GM18499 (cell line): ENCODE measurements at regions not wholly inside any gene's neighbourhood (a gene's known extent, or its start where the extent isn't known, plus 50 kb on each side); places are given as distances from the start of the nearest gene placed in this dataset.
"Not testable (repeated sequence)": the region's sequence is repeated elsewhere in the genome, so short reads cannot be mapped to it uniquely, and the experiment has no call there.

ENCODE experiments used
- ATAC-seq: cut with Tn5 transposase; IDR thresholded peaks from one replicate; pipeline ENCODE4 v1.9.1; 2021; ENCODE audit warnings: moderate number of reproducible peaks; ENCODE audit not compliant: insufficient read depth, unreplicated experiment

DNA sequence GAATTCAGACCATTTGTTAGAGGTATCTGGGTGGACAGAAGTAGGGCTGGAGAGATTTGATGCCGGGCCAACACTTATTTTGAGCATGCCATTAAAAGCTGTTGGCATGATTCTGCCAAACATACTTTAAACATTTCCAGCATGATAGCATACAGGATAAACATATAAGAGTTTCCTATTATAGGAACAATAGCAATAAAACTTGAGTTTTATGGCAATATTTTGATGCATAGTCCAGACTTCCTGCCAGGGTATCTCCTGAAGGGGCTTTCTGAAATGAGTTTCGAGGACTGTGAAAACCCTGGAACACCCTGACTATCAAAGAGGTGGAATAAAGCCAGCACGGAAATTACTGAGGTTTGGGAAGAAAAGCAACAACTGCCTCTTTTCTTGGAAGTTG lies 1398.0 kb upstream of the NXPH2 start:
- no peak for ATAC-seq

DNA sequence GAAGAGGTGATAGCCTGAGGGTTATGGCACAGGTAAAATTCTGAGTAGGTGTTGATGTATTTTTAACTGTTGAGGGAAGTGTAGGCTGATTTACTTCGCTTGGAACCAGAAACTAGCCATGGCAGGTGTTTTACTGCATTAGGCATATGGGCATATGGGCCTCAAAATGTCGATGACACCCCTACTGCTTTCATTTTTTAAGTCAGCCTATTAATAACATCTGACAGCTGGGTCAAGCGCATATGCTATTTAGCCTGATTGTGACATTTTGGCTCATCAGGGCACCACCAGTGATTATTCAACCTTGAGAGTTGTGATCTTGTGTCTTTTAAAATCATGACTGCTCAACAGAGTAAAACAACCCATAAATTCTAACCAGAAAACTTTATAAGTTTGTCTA lies 1396.9 kb upstream of the NXPH2 start:
- no peak for ATAC-seq

DNA sequence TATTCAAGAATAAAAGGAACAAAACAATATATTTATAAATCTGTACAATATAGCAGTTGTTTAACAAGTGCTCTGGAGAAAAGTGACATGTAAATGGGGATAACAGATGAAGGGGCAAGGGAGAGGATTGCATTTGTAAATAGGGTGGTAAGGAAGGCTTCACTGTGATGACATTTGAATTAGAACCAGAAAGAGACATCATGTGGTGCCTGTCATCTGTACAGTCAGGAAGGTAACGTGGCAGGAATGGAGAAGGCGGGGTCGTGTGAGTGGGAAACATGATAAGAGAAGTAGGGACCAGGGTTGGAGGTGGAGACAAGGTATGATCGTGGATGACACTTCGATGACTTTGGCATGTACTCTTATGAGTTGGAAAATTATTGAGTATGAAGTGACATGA lies 1393.6 kb upstream of the NXPH2 start:
- ATAC-seq, result no peak

DNA sequence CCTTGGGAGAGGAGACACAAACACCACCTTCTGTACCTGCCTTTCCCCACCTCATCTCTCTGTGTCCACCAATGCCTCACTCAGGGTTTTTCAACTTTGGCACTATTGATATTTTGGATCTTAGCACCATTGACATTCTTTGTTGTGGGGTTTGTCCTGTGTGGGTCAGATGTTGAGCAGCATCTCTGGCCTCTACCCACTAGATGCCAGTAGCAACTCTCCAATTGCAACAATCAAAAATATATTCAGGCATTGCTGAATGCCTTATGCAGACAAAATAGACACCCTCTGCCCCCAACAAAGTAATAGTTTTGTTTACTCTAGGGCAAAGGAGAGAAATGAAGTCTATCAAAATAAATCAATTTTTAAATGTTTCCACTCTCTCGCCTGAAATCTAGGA lies 1384.3 kb upstream of the NXPH2 start:
- ATAC-seq, result no peak

DNA sequence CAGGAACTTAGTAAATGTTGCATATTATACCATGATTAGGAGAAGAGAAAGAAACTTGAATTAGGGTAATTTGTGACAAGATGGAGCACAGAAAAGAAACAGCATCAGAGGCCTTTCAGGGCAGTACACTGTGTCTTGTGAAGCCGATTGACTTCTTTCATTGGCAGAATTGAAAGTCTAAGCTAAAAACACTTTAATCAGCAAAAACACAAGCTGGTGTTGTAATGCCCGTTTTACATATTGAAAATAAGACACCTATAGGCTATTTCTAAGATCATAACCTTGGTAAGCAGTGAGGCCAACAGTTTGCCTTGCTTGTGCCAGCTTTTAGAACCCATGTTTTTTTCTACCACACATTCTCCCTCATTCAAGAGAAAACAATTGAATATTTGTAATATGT lies 1378.1 kb upstream of the NXPH2 start:
- ATAC-seq, result no peak

DNA sequence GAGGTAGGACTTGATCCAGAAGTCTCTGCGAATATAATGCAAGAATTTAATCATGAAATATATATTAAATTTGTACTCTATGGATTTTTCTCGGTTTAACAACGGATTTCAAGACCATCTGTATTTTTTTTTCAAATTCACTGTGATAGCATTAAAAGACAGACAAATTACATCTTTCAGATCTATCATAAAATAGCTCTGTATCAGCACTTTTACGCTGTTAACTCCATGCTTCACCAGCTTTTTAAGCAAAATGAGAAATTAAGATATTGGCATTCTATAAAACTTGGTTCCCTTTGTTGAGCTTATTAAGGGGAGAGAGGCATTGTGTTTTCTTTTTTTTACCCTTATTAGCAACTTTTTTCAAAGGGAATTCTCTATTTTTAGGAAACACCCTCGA lies 1377.6 kb upstream of the NXPH2 start:
- no peak for ATAC-seq

DNA sequence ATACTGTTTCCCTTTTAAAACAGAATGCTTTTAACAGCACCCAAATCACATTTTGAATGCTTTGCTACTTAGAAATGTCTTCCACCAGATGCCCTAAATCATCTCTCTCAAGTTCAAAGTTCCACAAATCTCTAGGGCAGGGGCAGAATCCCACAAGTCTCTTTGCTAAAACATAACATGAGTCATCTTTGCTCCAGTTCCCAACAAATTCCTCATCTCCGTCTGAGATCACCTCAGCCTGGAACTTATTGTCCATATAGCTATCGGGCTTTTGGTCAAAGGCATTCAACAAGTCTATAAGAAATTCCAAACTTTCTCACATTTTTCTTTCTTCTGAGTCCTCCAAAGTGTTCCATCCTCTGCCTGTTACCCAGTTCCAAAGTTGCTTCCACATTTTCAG lies 1374.5 kb upstream of the NXPH2 start:
- ATAC-seq, result no peak

DNA sequence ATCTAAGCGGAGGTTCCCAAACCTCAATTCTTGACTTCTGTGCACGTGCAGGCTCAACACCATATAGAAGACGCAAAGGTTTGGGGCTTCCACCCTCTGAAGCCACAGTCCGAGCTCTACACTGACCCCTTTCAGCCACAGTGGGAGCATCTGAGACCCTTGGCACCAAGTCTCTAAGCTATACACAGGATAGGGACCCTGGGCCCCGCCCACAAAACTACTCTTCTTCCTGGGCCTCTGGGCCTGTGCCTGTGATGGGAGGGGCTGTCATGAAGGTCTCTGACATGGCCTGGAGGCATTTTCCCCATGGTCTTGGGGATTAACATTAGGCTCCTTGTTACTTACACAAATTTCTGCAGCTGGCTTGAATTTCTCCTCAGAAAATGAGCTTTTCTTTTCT lies 1374.1 kb upstream of the NXPH2 start:
- ATAC-seq, result no peak

DNA sequence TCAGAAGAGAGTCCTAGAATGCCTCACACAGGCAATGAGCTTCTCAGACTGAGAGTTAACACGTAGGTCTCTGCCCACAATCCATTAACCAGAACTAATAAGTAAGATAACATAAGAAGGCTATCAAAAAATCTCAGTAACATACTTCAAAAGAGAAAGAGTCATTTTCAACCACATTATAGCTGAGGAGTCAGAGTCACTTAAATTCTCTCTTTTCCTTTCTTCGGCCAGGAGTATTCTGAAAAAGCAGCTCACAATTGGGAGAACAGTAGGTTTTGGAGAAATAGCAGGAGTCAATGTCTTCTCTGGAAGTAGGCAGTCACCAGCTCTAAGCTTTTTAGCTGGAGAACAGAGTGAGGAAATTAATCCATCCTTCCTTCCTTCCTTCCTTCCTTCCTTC lies 1364.4 kb upstream of the NXPH2 start:
- ATAC-seq, result no peak

DNA sequence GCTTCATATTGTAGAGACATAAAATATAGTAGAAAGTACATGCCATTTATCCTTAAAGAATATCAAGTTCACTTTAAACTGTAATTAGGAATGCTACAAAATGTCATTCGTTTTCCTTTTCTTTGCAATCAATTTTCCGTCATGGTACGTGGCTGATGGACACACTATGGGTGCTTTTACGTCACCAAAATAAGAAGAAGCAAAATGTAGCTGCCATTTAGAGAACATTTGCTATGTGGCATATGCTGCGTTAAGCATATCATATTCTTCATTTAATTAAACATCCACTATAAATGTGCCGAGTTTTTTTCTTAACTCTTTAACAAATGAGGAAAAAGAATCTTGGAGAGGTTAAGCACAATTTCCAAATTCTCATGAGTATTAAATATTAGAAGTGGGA lies 1358.5 kb upstream of the NXPH2 start:
- ATAC-seq, result no peak

DNA sequence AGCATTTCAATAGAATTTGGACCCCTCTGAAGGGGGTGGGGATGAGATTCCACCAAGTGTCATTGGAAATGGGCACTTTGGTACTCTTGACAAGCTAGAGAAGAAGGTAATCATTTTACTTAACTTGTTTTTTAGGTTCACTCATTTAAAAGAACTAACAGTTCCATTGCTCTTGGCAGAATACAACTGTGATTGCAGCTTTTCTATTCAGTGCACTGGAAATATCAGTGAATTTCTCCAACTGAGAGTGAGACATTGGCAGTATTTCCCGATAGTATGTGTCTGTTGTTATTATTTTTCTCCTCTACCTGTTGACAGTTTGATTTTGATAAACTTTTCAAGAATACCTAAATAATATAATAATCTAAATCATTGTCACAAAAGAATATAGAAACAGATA lies 1356.7 kb upstream of the NXPH2 start:
- no peak for ATAC-seq

DNA sequence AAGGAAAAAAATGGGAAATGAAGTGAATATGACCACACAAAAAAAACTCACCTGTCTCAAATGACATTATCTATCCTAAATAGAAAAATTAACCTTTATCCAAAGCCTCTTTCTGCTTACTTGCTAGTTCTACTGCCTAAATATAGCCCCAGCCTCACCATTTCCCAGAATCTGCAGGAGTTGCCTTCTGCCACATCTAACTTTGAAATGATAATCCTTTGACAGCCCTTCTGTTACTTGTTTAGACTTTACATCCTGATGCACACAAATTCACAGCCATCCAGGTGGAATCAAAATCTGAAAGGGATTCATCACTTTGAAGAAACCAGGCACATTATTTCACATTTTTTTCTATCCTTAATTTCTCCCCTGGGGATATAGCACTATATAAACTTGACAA lies 1356.2 kb upstream of the NXPH2 start:
- no peak for ATAC-seq

DNA sequence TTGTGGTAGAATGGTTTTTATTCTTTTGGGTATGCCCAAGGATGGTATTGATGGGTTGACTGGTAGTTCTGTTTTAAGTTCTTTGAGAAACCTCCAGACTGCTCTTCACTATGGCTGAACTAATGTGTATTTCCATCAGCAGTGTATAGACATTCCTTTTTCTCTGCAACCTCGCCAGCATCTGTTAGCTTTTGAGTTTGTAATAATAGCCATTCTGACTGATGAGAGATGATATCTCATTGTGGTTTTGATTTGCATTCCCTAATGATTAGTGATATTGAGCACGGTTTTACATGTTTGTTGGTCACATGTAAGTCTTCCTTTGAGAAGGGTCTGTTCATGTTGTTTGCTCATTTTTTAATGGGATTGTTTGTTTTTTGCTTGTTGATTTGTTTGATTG lies 1348.7 kb upstream of the NXPH2 start:
- no peak for ATAC-seq

DNA sequence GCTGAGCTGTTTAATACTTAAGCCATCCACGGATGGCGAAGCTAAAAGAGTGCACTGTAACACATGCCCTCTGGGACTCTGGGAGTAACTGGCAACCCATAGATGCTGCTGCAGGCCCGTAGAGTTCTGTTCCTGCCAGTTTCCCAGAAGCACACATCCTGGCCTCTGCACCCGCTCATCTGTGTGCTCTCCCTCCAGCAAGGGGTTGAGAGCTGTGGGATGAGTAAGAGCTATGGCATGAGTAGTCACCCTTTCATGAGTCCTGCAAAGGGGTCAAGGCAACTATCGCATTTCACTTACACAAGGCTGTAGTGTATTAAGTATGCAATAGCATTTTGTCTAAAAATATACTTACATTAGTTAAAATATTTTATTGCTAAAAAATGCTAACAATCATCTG lies 1341.8 kb upstream of the NXPH2 start:
- ATAC-seq, result no peak

DNA sequence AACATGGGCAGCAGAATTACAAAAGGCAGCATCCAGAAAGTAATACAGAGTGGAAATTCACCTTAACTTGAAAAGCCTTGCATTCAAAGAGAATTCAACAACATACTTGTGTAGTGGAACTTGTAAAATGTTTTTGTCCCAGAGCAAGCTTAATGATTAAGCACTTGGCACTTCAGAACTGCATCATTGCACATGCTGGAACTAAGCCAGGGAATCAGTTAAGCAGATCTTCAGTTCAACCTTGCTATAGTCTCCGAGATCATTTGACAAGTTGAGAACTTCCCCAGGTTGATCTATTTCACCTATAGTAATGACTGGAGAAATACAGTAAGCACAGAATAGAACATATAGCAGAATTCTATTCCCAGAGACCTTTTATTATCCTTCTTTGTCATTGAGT lies 1337.2 kb upstream of the NXPH2 start:
- ATAC-seq, result no peak

DNA sequence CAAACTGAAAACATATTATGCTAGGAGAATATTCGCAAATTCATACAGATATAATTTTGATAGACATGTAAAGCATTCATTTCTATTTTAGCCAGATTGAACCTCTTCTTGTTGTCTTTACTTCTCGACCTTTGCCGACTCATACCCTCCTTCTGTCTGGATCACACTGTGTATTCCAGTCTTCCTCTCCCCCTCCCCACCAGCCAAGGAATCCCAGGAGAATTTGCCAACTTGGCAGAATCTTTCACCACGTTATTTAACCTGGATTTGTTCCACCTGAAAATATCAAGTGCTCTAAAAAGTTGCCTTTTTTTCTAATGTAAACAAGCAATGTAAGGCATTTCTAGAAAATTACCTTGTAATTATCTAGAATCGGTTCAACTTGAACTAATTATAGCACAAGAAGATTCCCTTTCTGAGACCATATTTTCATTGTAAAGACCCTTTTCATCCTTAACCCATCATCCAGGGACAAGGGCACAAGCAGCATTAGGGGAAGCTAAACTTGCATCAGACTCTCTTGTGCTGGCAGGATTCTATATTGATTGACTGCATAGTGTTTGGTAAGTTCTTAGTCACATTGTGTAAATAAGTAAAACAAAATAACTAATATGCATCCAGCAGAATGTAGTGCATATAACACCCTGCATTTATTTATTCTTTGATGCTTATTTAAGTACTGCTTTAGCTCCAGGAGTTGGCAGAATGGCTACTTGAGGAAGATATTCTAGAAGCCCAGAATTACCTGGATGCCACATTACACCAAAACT lies 1328.7 kb upstream of the NXPH2 start:
- ATAC-seq, result no peak

DNA sequence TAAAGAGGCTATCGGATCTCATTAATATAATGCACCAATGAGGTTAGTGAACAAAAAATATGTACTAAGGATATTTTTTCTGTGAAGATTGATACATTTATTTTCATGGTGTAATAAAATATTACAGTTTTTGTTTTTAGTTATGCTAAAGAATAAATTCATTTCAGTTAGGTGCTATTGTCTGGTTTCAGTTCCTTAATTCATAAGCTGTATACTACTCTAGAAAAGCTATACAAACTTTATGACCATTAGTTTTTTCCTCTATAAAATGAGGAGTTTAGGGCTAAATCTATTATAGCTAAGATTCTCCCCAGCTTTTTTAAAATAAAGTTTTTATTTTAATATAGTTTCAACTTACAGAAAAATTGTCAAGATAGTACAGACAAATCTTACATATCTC lies 1311.7 kb upstream of the NXPH2 start:
- no peak for ATAC-seq

DNA sequence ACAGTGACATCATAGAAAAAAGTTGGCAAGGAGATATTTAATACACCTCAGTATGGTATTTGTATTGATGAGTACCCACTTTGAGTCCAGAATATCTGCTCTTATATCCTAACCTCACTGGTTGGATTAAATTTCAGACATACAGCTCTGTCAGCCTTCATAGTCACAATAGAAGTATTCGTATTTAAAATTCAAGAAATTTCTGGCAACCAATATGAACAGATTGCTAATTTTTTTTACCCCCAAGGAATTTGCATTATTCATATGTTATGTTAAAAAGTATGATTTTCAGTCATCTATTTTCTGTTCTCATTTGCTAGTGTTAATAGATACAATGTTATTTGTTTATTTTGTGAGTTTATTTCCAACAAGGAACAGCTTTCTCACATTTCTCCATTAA lies 1306.8 kb upstream of the NXPH2 start:
- no peak for ATAC-seq

DNA sequence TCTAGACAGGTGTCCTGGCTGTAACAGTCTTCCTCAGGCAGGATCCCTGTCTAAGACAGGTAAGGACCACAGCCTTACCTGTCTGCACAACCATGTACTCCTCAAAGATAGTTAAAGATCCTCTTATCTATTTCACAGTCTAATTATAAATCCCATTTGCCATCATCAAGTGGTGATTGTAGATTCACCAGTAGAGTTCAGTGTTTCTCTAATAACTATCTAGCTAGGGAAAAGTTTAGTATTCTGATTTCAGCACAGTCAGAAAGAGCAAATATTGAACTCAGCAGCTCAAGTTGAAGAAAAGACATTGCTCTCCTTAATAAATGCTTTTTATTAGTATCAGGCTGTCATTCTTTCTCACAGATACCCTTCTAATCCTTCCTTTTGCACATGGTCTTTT lies 1305.5 kb upstream of the NXPH2 start:
- ATAC-seq, result no peak

DNA sequence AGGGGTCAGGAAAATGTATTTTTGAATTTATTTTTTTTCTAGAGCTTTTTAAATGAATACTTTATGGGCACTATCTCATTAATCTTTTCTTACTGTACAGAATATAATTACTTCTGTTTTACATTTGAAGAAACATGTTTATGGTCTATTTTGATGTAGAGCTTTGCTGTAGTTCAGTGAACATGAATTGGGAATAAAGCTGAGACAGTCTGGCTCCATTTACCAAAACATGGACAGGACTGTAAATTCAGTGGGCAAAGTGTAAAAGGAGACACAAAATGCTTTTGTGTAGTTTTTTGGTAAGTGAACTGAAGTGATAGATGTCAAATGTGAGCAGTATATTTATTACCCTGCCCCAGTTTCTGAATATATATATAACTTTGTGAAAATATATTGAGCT lies 1298.8 kb upstream of the NXPH2 start:
- ATAC-seq, result no peak

DNA sequence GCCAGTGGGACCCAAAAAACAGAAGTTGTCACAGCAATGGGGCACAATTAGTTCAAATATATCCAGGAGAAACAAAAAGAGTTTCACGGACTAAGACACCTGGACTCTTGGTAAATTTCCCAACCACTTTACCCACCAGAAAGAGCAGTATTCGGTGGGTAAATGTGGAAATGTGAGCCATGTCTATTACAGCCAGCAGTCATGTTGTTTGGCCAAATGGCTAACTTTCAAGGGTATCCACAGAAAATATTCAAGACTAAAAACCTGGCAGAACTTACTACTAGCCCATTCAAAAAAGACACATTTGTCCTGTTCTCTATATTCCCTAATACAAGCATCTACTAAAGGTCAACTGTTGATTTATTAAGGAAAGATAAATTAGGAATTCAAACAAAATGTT lies 1296.0 kb upstream of the NXPH2 start:
- no peak for ATAC-seq

DNA sequence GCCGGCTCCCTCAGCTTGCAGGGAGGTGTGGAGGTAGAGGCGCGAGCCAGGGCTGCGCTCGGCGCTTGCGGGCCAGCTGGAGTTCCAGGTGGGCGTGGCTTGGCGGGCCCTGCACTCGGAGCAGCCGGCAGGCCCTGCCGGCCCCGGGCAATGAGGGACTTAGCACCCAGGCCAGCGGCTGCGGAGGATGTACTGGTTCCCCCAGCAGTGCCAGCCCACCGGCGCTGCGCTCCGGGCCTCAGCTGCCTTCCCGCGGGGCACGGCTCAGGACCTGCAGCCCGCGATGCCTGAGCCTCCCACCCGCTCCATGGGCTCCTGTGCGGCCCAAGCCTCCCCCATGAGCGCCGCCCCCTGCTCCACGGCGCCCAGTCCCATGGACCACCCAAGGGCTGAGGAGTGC lies 1293.6 kb upstream of the NXPH2 start:
- not testable (repeated sequence) for ATAC-seq

DNA sequence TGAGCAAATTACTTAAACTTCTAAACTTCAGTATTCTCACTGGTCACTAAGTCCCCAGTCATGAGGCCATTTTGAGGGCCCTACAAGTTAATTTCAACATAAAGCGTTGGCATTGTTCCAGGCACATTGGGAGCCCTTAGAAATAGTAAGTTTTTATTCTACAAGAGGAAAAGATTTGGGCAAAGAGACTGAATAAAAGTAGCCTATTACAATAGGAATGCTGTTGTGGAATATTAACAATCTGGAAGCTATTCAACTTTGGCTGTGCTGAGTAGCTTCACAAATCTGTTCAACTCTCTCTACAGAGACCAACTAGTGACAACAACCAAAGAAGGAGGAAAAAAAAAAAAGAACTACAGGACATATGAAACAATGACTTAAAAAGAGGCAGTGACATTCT lies 1287.5 kb upstream of the NXPH2 start:
- ATAC-seq, result no peak
